Muscle of leg (tissue), 3 donors: ENCODE measurements at regions not wholly inside any gene's neighbourhood (a gene's known extent, or its start where the extent isn't known, plus 50 kb on each side); places are given as distances from the start of the nearest gene placed in this dataset.

Experiments
- DNase-seq: peaks from one replicate; pipeline ENCODE4 v3.0.0; 2013
- H3K27ac ChIP-seq: one replicate; pipeline ENCODE4 v1.5.1; 2013; ENCODE audit warnings: mild to moderate bottlenecking, low read length, control low read depth
- H3K27me3 ChIP-seq: one replicate; pipeline ENCODE4 v1.6.1; 2013; ENCODE audit warnings: low read length; ENCODE audit not compliant: control insufficient read depth, insufficient read depth
- H3K36me3 ChIP-seq: one replicate; pipeline ENCODE4 v1.6.1; 2013; ENCODE audit warnings: low read length; ENCODE audit not compliant: control insufficient read depth, insufficient read depth
- H3K4me1 ChIP-seq: one replicate; pipeline ENCODE4 v1.6.1; 2013; ENCODE audit warnings: low read length; ENCODE audit not compliant: control insufficient read depth, insufficient read depth
- H3K4me3 ChIP-seq: one replicate; pipeline ENCODE4 v1.5.1; 2013; ENCODE audit warnings: low read length, control low read depth
- H3K9me3 ChIP-seq: replicated peaks from 2 replicates; pipeline ENCODE4 v1.6.1; 2013; ENCODE audit warnings: low read depth, low read length; ENCODE audit not compliant: control insufficient read depth
- WGBS: methylation state at CpG from one replicate; pipeline ENCODE4 v1.1.5; 2013; ENCODE audit warnings: missing lambda C conversion rate; ENCODE audit not compliant: insufficient coverage; 5-methylcytosine and 5-hydroxymethylcytosine counted together

DNA sequence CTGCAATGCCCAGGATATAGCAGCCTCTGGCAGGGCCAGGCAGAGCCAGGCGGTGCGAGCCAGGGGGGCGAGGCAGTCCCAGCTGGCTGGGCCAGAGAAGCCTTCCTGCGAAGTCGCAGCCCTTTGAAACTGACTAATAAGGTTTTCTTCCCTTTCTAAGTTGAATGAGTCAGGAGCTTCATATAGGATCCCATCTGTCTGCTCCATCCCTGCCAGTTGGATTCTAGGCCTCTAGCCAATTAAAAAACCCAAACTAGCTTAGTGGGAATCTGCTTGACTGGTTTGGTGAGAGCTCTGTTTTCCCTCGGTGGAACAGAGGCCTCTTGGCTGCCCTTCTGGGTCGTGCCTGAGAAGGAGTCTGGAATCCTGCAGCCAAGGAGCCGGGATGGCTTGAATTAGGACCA is 70.1 kb upstream of the RAPGEF1 start:
- WGBS = 45% methylated on average over 7 of the region's 8 CpGs
- Histone ChIP-seq H3K27ac (no peak overlapping the region), H3K4me1 (peaks cover 15% of the 10 kb centered on the region), H3K36me3 (no peaks in the 10 kb centered on the region), H3K9me3 (no peaks in the 10 kb centered on the region), H3K4me3 (no peak overlapping the region), H3K27me3 (peaks cover 63% of the 10 kb centered on the region)
- DNase-seq = peak; percentile 35

DNA sequence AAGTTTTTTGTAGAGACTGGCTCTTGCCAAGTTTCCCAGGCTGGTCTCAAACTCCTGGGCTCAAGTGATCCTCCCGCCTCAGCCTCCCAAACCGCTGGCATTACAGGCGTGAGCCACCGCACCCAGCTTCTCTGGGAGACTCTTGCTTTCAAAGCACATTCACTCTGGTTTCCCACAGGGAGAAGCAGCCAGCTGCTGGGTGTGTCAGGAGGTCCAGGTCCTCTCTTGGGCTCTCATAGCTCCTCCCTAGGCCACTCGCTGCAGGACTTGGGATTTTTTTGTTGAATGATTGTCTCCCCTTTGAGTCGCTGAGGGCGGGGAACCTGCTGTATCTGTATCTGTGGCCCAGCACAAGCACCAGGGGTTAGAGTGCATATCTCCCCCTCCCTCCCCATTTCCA is 68.4 kb upstream of the RAPGEF1 start:
- Histone ChIP-seq H3K9me3 (no peaks in the 10 kb centered on the region), H3K27me3 (peaks cover 55% of the 10 kb centered on the region), H3K27ac (no peak overlapping the region), H3K36me3 (no peaks in the 10 kb centered on the region), H3K4me3 (no peak overlapping the region), H3K4me1 (peaks cover 15% of the 10 kb centered on the region)
- 83% methylated on average over 1 of the region's 7 CpGs for WGBS
- no peak for DNase-seq

GRCh38 chr9:131807144-131807983 is 67.5 kb upstream of the RAPGEF1 start:
- WGBS = 3% methylated on average over 7 of the region's 19 CpGs
- H3K27ac ChIP-seq = no peak overlapping the region
- H3K36me3 ChIP-seq = no peaks in the 10 kb centered on the region
- peaks cover 15% of the 10 kb centered on the region for H3K4me1 ChIP-seq
- DNase-seq = peak; percentile 15
- H3K9me3 ChIP-seq = no peaks in the 10 kb centered on the region
- peaks cover 53% of the 10 kb centered on the region for H3K27me3 ChIP-seq
- no peak overlapping the region for H3K4me3 ChIP-seq

DNA sequence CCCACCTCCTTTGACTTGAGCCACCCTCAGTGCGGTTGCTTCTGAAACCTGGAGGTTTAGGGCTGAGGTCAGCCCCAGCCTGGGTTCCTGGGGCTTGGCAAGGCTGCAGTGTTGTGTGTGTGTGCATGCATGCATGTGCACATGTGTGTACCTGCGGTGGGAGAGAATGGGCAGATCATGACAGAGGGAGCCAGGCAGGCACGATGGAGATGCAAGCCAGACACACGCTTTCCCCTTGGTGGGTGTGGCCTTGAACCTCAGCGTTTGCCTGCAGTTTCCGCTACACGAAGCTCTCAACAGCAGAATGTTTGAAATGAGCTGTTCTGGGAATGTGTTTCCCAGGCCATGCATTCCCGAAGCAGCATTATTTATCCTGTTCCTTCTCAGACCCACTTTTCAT is 65.9 kb upstream of the RAPGEF1 start:
- no peak overlapping the region for H3K4me3 ChIP-seq
- peaks cover 14% of the 10 kb centered on the region for H3K4me1 ChIP-seq
- H3K27me3 ChIP-seq = peaks cover 47% of the 10 kb centered on the region
- H3K9me3 ChIP-seq = no peaks in the 10 kb centered on the region
- 46% methylated on average over 5 of the region's 8 CpGs for WGBS
- no peak for DNase-seq
- H3K36me3 ChIP-seq = no peaks in the 10 kb centered on the region
- no peak overlapping the region for H3K27ac ChIP-seq

GRCh38 chr9:131804826-131805225 is 65.0 kb upstream of the RAPGEF1 start:
- DNase-seq = no peak
- Histone ChIP-seq H3K4me1 (peaks cover 6% of the 10 kb centered on the region), H3K36me3 (no peaks in the 10 kb centered on the region), H3K9me3 (no peaks in the 10 kb centered on the region), H3K4me3 (no peak overlapping the region), H3K27me3 (peaks cover 43% of the 10 kb centered on the region), H3K27ac (no peak overlapping the region)
- WGBS = 64% methylated on average over 3 of the region's 3 CpGs

DNA sequence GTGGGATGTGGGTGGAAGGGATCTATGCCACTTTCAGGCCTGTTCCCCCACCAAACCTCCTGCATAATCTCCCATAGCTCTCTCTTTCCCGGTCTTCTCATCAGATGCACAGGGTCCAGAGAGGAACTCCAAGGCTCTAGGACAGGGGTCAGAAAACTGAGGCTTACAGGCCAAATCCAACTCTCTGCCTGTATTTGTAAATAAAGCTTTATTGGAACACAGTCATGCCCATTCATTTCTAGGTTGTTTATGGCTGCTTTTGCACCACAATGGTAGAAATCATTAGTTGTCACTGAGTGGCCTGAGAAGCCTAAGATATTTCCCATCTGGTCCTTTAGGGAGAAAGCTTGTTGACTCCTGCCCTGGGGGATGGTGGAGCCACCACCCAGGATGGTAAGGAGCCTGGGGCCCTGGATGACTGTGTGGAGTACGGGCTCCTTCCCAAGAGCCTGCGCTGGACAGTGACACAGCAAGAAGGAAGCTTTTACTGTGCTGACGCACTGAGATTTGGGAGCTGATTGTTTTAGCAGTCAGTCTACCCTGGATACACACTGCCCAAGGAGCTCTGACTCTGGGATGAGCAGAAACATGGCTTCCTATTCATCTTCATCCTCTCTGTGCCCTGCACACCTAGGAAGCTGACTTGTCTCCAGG is 64.0 kb upstream of the RAPGEF1 start:
- H3K36me3 ChIP-seq = no peaks in the 10 kb centered on the region
- no peak for DNase-seq
- peaks cover 35% of the 10 kb centered on the region for H3K27me3 ChIP-seq
- H3K4me3 ChIP-seq = no peak overlapping the region
- no peaks in the 10 kb centered on the region for H3K9me3 ChIP-seq
- H3K4me1 ChIP-seq = peaks cover 4% of the 10 kb centered on the region
- 70% methylated on average over 2 of the region's 4 CpGs for WGBS
- no peak overlapping the region for H3K27ac ChIP-seq

DNA sequence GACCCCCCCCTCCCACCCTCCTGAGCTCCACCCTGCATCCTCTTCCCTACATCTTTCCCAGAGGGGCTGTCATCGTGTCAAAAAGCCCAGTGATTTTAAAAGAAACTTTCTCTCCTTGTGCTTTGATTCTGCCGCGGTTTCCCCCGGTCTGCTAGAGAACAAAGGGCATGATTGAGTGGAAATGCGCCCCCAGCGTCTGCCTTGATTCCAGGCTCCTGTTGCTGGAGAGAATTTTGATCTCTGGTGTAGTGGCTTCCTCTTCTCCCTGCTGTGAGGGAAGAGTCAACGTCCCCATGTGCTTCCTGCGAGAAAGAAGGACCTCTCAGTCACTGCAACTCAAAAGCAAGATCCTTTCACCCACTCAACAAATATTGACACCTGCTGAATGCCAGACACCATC is 61.9 kb upstream of the RAPGEF1 start:
- WGBS = no CpG with 5 or more reads among the region's 8 CpGs
- Histone ChIP-seq H3K9me3 (no peaks in the 10 kb centered on the region), H3K27ac (no peak overlapping the region), H3K4me1 (no peaks in the 10 kb centered on the region), H3K27me3 (peaks cover 17% of the 10 kb centered on the region), H3K4me3 (no peak overlapping the region), H3K36me3 (no peaks in the 10 kb centered on the region)
- DNase-seq = no peak

DNA sequence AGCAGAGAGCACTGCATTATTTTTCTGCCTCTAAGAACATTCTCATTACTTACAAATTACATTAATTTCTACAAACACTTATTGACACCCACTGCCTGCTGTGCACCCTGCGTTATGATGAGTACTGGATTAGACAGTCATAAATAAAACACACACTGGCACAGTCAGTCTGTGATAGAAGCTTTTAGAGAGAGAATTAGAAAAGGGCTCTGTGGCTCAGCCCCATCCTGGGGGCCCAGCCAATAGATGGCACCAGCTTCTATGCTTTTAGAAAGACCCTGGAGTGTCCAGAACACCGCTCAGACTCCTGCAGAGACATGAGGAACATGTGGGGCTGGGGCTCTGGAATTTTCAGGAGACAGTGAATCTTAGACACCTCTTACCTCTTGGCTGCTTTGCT is 61.0 kb upstream of the RAPGEF1 start:
- no peak for DNase-seq
- Histone ChIP-seq H3K27me3 (peaks cover 11% of the 10 kb centered on the region), H3K9me3 (no peaks in the 10 kb centered on the region), H3K36me3 (no peaks in the 10 kb centered on the region), H3K27ac (no peak overlapping the region), H3K4me3 (no peak overlapping the region), H3K4me1 (no peaks in the 10 kb centered on the region)
- WGBS = no CpG with 5 or more reads among the region's 2 CpGs

DNA sequence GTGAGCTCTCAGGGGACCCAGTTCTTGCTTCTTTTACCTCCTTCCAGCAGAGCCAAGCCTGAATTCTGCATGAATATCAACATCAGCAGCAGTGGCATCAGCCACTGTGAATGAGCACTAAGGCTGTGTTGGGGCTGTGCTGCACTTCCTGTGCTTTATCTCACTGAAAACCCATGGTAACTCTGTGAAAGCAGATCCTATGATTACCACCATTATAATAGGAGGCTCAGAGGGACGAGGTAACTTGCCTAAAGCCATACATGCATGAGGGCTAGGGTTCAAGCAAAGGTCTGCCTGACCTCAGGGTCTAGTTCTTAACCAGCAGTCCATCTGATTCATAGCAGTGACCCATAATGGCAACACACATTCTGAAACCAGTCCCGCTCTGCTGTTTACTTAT is 60.5 kb upstream of the RAPGEF1 start:
- Histone ChIP-seq H3K27me3 (peaks cover 6% of the 10 kb centered on the region), H3K4me1 (no peaks in the 10 kb centered on the region), H3K9me3 (no peaks in the 10 kb centered on the region), H3K27ac (no peak overlapping the region), H3K36me3 (no peaks in the 10 kb centered on the region), H3K4me3 (no peak overlapping the region)
- no peak for DNase-seq
- no CpG with 5 or more reads among the region's 2 CpGs for WGBS

DNA sequence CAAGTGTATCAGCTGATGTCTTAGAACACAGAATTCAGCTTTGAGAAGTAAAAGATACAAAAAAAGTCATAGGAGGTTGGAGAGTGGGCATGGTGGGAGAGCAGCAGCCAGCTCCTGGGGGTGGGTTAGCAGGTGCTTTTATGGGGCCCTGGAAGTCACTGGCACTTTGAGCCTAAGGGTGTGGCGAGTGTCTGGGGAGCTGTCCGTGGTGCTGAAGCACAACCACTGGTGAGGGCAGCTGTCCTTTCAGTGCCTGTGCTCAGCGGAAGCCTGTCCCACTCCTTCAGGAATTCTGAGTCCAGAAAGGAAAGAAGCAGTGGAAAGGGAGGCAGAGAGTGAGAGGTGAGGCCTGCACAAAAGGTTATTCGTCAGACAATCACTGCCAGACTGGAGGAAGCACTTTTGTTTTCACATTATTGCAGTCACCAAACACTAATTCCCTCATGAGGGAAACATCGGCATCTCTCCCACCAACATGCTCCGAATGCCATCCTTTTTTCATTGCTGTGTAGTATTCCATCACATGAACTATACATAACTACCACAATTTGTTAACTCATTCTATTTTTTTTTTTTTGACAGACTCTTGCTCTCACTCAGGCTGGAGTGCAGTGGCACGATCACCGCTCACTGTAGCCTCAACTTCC is 59.4 kb upstream of the RAPGEF1 start:
- Histone ChIP-seq H3K4me3 (no peak overlapping the region), H3K9me3 (no peaks in the 10 kb centered on the region), H3K4me1 (no peaks in the 10 kb centered on the region), H3K27me3 (peaks cover 9% of the 10 kb centered on the region), H3K36me3 (no peaks in the 10 kb centered on the region), H3K27ac (no peak overlapping the region)
- WGBS = 64% methylated on average over 6 of the region's 8 CpGs
- peak; percentile 59 for DNase-seq
